ENCODE measurements at regions not wholly inside any gene's neighbourhood (a gene's known extent, or its start where the extent isn't known, plus 50 kb on each side); places are given as distances from the start of the nearest gene placed in this dataset.

DNA sequence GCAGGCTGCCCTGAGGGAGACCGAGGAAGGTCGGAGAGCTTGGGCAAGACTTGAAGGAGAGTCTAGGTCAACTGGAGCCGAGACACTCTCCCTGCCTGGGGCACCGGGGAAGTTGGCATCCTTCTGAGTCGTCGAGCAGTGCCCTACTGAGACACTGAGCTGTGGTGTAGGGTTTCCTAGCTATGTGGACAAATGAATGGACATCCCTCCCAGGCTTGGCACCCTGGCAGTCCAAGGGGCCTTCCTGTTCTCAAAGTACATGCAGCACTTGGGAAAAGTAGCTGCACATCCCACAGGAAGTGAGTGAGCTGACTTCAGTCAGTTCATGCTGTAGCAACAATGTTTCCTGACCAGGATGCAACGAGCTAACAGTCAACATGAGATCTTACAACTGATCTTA, 57.2 kb upstream of the INPP5A start:
- TF ChIP-seq SMARCE1 (IDR thresholded peaks at IDR 0.05), result no peak
- no peak for TF ChIP-seq SIN3A (IDR thresholded peaks at IDR 0.05; ENCODE audit: borderline replicate concordance in 2 of 2, control insufficient read depth in 1 of 2, low read depth in 2 of 2, low read length in 2 of 2)
- TF ChIP-seq, protein P1, sequence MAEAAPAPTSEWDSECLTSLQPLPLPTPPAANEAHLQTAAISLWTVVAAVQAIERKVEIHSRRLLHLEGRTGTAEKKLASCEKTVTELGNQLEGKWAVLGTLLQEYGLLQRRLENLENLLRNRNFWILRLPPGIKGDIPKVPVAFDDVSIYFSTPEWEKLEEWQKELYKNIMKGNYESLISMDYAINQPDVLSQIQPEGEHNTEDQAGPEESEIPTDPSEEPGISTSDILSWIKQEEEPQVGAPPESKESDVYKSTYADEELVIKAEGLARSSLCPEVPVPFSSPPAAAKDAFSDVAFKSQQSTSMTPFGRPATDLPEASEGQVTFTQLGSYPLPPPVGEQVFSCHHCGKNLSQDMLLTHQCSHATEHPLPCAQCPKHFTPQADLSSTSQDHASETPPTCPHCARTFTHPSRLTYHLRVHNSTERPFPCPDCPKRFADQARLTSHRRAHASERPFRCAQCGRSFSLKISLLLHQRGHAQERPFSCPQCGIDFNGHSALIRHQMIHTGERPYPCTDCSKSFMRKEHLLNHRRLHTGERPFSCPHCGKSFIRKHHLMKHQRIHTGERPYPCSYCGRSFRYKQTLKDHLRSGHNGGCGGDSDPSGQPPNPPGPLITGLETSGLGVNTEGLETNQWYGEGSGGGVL (CRISPR knock-in tag; IDR thresholded peaks at IDR 0.05), result no peak
- no peak for TF ChIP-seq JUN (IDR thresholded peaks at IDR 0.05; ENCODE audit: borderline replicate concordance, low read depth, low read length)
- no peak for TF ChIP-seq JUN (CRISPR knock-in tag; IDR thresholded peaks at IDR 0.05; ENCODE audit: borderline replicate concordance)
